Neural progenitor cell (in vitro differentiated cells): ENCODE measurements at regions not wholly inside any gene's neighbourhood (a gene's known extent, or its start where the extent isn't known, plus 50 kb on each side); places are given as distances from the start of the nearest gene placed in this dataset.

Experiments
- DNase-seq: peaks from one replicate; pipeline ENCODE4 v3.0.0-alpha.2; 2016; ENCODE audit warnings: low spot score
- H2AFZ ChIP-seq: fragments of 200-600 bp; sonication (generic); replicated peaks from 2 replicates; pipeline ENCODE4 v1.6.1; 2016; ENCODE audit warnings: antibody characterized with exemption
- H3F3A ChIP-seq: fragments of 200-600 bp; sonication (generic); 2 replicates; pipeline ENCODE4 v1.6.1; 2016; ENCODE audit warnings: antibody characterized with exemption, low read depth
- H3K27ac ChIP-seq: fragments of 200-600 bp; sonication (generic); 2 replicates; pipeline ENCODE4 v1.5.1; 2016; ENCODE audit warnings: mild to moderate bottlenecking
- H3K27me3 ChIP-seq: fragments of 200-600 bp; sonication (generic); 2 replicates; pipeline ENCODE4 v1.6.1; 2016; ENCODE audit warnings: mild to moderate bottlenecking, moderate library complexity
- H3K36me3 ChIP-seq: fragments of 200-600 bp; sonication (generic); 2 replicates; pipeline ENCODE4 v1.5.1; 2016
- H3K4me1 ChIP-seq: fragments of 200-600 bp; sonication (generic); 2 replicates; pipeline ENCODE4 v1.6.1; 2016; ENCODE audit warnings: mixed run types
- H3K4me2 ChIP-seq: fragments of 200-600 bp; sonication (generic); 2 replicates; pipeline ENCODE4 v1.6.1; 2016
- H3K4me3 ChIP-seq: fragments of 200-600 bp; sonication (generic); 2 replicates; pipeline ENCODE4 v1.5.1; 2016
- H3K79me2 ChIP-seq: fragments of 200-600 bp; sonication (generic); 2 replicates; pipeline ENCODE4 v1.6.1; 2016; ENCODE audit warnings: low read depth
- H3K9ac ChIP-seq: fragments of 200-600 bp; sonication (generic); 2 replicates; pipeline ENCODE4 v1.6.1; 2016
- H3K9me3 ChIP-seq: fragments of 200-600 bp; sonication (generic); 2 replicates; pipeline ENCODE4 v1.5.1; 2016; ENCODE audit warnings: low read depth
- H4K20me1 ChIP-seq: fragments of 200-600 bp; sonication (generic); 2 replicates; pipeline ENCODE4 v1.6.1; 2016; ENCODE audit warnings: low read depth
- H3K27ac Mint-ChIP-seq: 3 replicates; pipeline ENCODE4 v1.8.0; 2021; ENCODE audit warnings: mixed read lengths
- H3K27me3 Mint-ChIP-seq: 2 replicates; pipeline ENCODE4 v1.8.0; 2022; ENCODE audit warnings: low read depth, mild to moderate bottlenecking, inconsistent platforms, moderate library complexity, mixed read lengths; ENCODE audit not compliant: insufficient read depth
- H3K36me3 Mint-ChIP-seq: 3 replicates; pipeline ENCODE4 v1.8.0; 2021; ENCODE audit warnings: mixed read lengths
- H3K4me1 Mint-ChIP-seq: 3 replicates; pipeline ENCODE4 v1.8.0; 2021; ENCODE audit warnings: mixed read lengths
- H3K4me3 Mint-ChIP-seq: 3 replicates; pipeline ENCODE4 v1.8.0; 2021; ENCODE audit warnings: mild to moderate bottlenecking, moderate library complexity, mixed read lengths
- H3K9me3 Mint-ChIP-seq: 3 replicates; pipeline ENCODE4 v1.8.0; 2020; ENCODE audit warnings: mixed read lengths
- CTCF ChIP-seq: fragments of 200-600 bp; sonication (generic); IDR thresholded peaks from 2 replicates; pipeline ENCODE4 v1.5.1; 2017; ENCODE audit warnings: antibody characterized with exemption, mild to moderate bottlenecking
- EZH2 ChIP-seq: fragments of 200-600 bp; sonication (generic); IDR thresholded peaks from 2 replicates; pipeline ENCODE4 v1.6.1; 2017; ENCODE audit warnings: antibody characterized with exemption, mild to moderate bottlenecking, moderate library complexity
- EZH2phosphoT487 ChIP-seq: fragments of 200-600 bp; sonication (generic); IDR thresholded peaks from 2 replicates; pipeline ENCODE4 v1.6.1; 2017; ENCODE audit warnings: antibody characterized with exemption

- no peak overlapping the region for H2AFZ ChIP-seq
- H3K9me3 Mint-ChIP-seq: no peaks in the 10 kb centered on the region
- peak overlapping the region; percentile 6 for H3K4me3 Mint-ChIP-seq
- no peaks in the 10 kb centered on the region for H3K27me3 ChIP-seq
- no peaks in the 10 kb centered on the region for H3K79me2 ChIP-seq
- no peak overlapping the region for H3K4me2 ChIP-seq
- no peak for TF ChIP-seq CTCF
- no peak for TF ChIP-seq EZH2phosphoT487
- TF ChIP-seq EZH2: no peak
- no peak overlapping the region for H3K9ac ChIP-seq
- H3K4me3 ChIP-seq: no peak overlapping the region
- H3K36me3 Mint-ChIP-seq: no peaks in the 10 kb centered on the region
- H3F3A ChIP-seq: no peaks in the 10 kb centered on the region
- no peaks in the 10 kb centered on the region for H3K36me3 ChIP-seq
- peaks cover 11% of the 10 kb centered on the region for H3K4me1 ChIP-seq
- H3K4me1 Mint-ChIP-seq: peaks cover 57% of the 10 kb centered on the region
- no peak for DNase-seq
- no peak overlapping the region for H3K27ac Mint-ChIP-seq
- H4K20me1 ChIP-seq: no peaks in the 10 kb centered on the region
- H3K9me3 ChIP-seq: no peaks in the 10 kb centered on the region
- H3K27me3 Mint-ChIP-seq: peaks cover 5% of the 10 kb centered on the region
- H3K27ac ChIP-seq: no peak overlapping the region
Measured at GRCh38 chr14:22487941-22488340, 101.1 kb downstream of the DAD1 start.

GRCh38 chr14:22487401-22487800 lies 101.6 kb downstream of the DAD1 start:
- H3K36me3 ChIP-seq: no peaks in the 10 kb centered on the region

GRCh38 chr14:22486675-22487074 lies 102.3 kb downstream of the DAD1 start:
- Histone ChIP-seq H3K79me2 (no peaks in the 10 kb centered on the region), H3K27ac (no peak overlapping the region), H3K9me3 (no peaks in the 10 kb centered on the region), H3K36me3 (no peaks in the 10 kb centered on the region), H3K4me2 (no peak overlapping the region), H3K4me1 (peaks cover 24% of the 10 kb centered on the region), H4K20me1 (no peaks in the 10 kb centered on the region), H3K27me3 (no peaks in the 10 kb centered on the region), H3K9ac (no peak overlapping the region), H3K4me3 (no peak overlapping the region), H3F3A (no peaks in the 10 kb centered on the region), H2AFZ (no peak overlapping the region)
- H3K4me1 Mint-ChIP-seq: peaks cover 69% of the 10 kb centered on the region
- no peak overlapping the region for H3K4me3 Mint-ChIP-seq
- peak overlapping the region; percentile 5 for H3K27ac Mint-ChIP-seq
- no peak for DNase-seq
- no peaks in the 10 kb centered on the region for H3K9me3 Mint-ChIP-seq
- H3K36me3 Mint-ChIP-seq: no peaks in the 10 kb centered on the region
- H3K27me3 Mint-ChIP-seq: peaks cover 5% of the 10 kb centered on the region
- TF ChIP-seq EZH2phosphoT487 (no peak), CTCF (no peak)

More at GRCh38 chr14:22487401-22487800, 101.6 kb downstream of the DAD1 start:
- no peaks in the 10 kb centered on the region for H3F3A ChIP-seq
- Mint-ChIP-seq H3K9me3 (no peaks in the 10 kb centered on the region), H3K27me3 (peaks cover 5% of the 10 kb centered on the region), H3K36me3 (no peaks in the 10 kb centered on the region), H3K4me1 (peaks cover 62% of the 10 kb centered on the region), H3K27ac (no peak overlapping the region), H3K4me3 (no peak overlapping the region)
- no peak overlapping the region for H3K4me2 ChIP-seq
- no peaks in the 10 kb centered on the region for H4K20me1 ChIP-seq
- DNase-seq: no peak
- peaks cover 16% of the 10 kb centered on the region for H3K4me1 ChIP-seq
- no peaks in the 10 kb centered on the region for H3K79me2 ChIP-seq
- H3K4me3 ChIP-seq: no peak overlapping the region
- H3K9ac ChIP-seq: no peak overlapping the region
- no peaks in the 10 kb centered on the region for H3K9me3 ChIP-seq
- no peaks in the 10 kb centered on the region for H3K27me3 ChIP-seq
- TF ChIP-seq CTCF (no peak), EZH2phosphoT487 (no peak), EZH2 (no peak)
- no peak overlapping the region for H3K27ac ChIP-seq
- no peak overlapping the region for H2AFZ ChIP-seq

GRCh38 chr14:22485649-22486048 lies 103.4 kb downstream of the DAD1 start:
- Mint-ChIP-seq H3K27ac (no peak overlapping the region), H3K27me3 (peaks cover 5% of the 10 kb centered on the region), H3K4me3 (no peak overlapping the region), H3K4me1 (peaks cover 75% of the 10 kb centered on the region), H3K9me3 (no peaks in the 10 kb centered on the region), H3K36me3 (no peaks in the 10 kb centered on the region)
- Histone ChIP-seq H3F3A (no peaks in the 10 kb centered on the region), H3K4me1 (peaks cover 34% of the 10 kb centered on the region), H3K79me2 (no peaks in the 10 kb centered on the region), H3K4me3 (no peak overlapping the region), H3K4me2 (no peak overlapping the region), H3K27ac (no peak overlapping the region), H3K36me3 (no peaks in the 10 kb centered on the region), H2AFZ (no peak overlapping the region), H3K9me3 (no peaks in the 10 kb centered on the region), H3K9ac (no peak overlapping the region), H4K20me1 (no peaks in the 10 kb centered on the region), H3K27me3 (no peaks in the 10 kb centered on the region)
- no peak for TF ChIP-seq EZH2
- no peak for TF ChIP-seq EZH2phosphoT487
- no peak for TF ChIP-seq CTCF
- no peak for DNase-seq
